Suprapubic skin (tissue), 4 donors: ENCODE measurements at regions not wholly inside any gene's neighbourhood (a gene's known extent, or its start where the extent isn't known, plus 50 kb on each side); places are given as distances from the start of the nearest gene placed in this dataset.

Experiments
- DNase-seq, 2 donors: peaks; one replicate each; pipeline ENCODE4 v3.0.0-alpha.2; 2019; ENCODE audit warnings: low spot score in 2 of 2
- H3K27ac ChIP-seq: fragments of 200-600 bp; sonication (generic); one replicate; pipeline ENCODE4 v1.5.1; 2019
- H3K27me3 ChIP-seq: fragments of 200-600 bp; sonication (generic); one replicate; pipeline ENCODE4 v1.5.1; 2019
- H3K36me3 ChIP-seq: fragments of 200-600 bp; sonication (generic); one replicate; pipeline ENCODE4 v1.5.1; 2019
- H3K4me1 ChIP-seq: fragments of 200-600 bp; sonication (generic); one replicate; pipeline ENCODE4 v1.5.1; 2019
- H3K4me3 ChIP-seq: fragments of 200-600 bp; sonication (generic); one replicate; pipeline ENCODE4 v1.5.1; 2019; ENCODE audit warnings: mild to moderate bottlenecking
- H3K9me3 ChIP-seq: fragments of 200-600 bp; sonication (generic); one replicate; pipeline ENCODE4 v1.5.1; 2019
- CTCF ChIP-seq, 2 donors: fragments of 200-600 bp in 1 of 2; fragments of 450-650 bp in 1 of 2; sonication (generic) in 1 of 2; IDR thresholded peaks; one replicate each; pipeline ENCODE4 v1.5.1; 2016 to 2019; ENCODE audit warnings: antibody characterized with exemption in 2 of 2, mild to moderate bottlenecking in 1 of 2, moderate library complexity in 1 of 2
- EP300 ChIP-seq: sonication (generic); formaldehyde crosslinking; IDR thresholded peaks from one replicate; pipeline ENCODE4 v1.6.1; 2017; ENCODE audit warnings: antibody characterized with exemption
- POLR2A ChIP-seq, 2 donors: fragments of 450-650 bp; IDR thresholded peaks; one replicate each; pipeline ENCODE4 v1.6.1; 2017; ENCODE audit warnings: antibody characterized with exemption in 2 of 2, mild to moderate bottlenecking in 2 of 2, moderate library complexity in 2 of 2
- POLR2AphosphoS5 ChIP-seq, 3 donors: sonication (generic); formaldehyde crosslinking; IDR thresholded peaks; one replicate each; pipeline ENCODE4 v1.6.1; 2017; ENCODE audit warnings: antibody characterized with exemption in 3 of 3
- WGBS: methylation state at CpG from one replicate; pipeline ENCODE4 v1.1.5; 2018; 5-methylcytosine and 5-hydroxymethylcytosine counted together

GRCh38 chr13:61253105-61253877 is 162.4 kb downstream of the PCDH20 start:
- WGBS: 73% methylated on average over 3 of the region's 3 CpGs
- Histone ChIP-seq H3K4me1 (no peaks in the 10 kb centered on the region), H3K9me3 (no peaks in the 10 kb centered on the region), H3K27me3 (no peaks in the 10 kb centered on the region), H3K4me3 (no peak overlapping the region), H3K36me3 (no peaks in the 10 kb centered on the region), H3K27ac (no peak overlapping the region)
- TF ChIP-seq EP300 (no peak), POLR2A (IDR thresholded peaks at IDR 0.05) (no peak), CTCF (IDR thresholded peaks at IDR 0.05) (no peak)
- no peak for DNase-seq

GRCh38 chr13:61252213-61252612 is 163.4 kb downstream of the PCDH20 start:
- TF ChIP-seq CTCF (IDR thresholded peaks at IDR 0.05) (no peak), EP300 (no peak), POLR2AphosphoS5 (IDR thresholded peaks at IDR 0.05) (no peak), POLR2A (IDR thresholded peaks at IDR 0.05) (no peak)
- Histone ChIP-seq H3K36me3 (no peaks in the 10 kb centered on the region), H3K9me3 (no peaks in the 10 kb centered on the region), H3K27me3 (no peaks in the 10 kb centered on the region), H3K4me3 (no peak overlapping the region), H3K27ac (no peak overlapping the region), H3K4me1 (no peaks in the 10 kb centered on the region)
- DNase-seq: no peak

- no peaks in the 10 kb centered on the region for H3K36me3 ChIP-seq
- H3K4me3 ChIP-seq: no peak overlapping the region
- TF ChIP-seq EP300 (no peak), POLR2A (IDR thresholded peaks at IDR 0.05) (no peak), POLR2AphosphoS5 (IDR thresholded peaks at IDR 0.05) (no peak), CTCF (IDR thresholded peaks at IDR 0.05) (no peak)
- 76% methylated on average over 2 of the region's 6 CpGs for WGBS
- H3K27ac ChIP-seq: no peak overlapping the region
- no peaks in the 10 kb centered on the region for H3K27me3 ChIP-seq
- no peaks in the 10 kb centered on the region for H3K9me3 ChIP-seq
- no peak for DNase-seq
- H3K4me1 ChIP-seq: no peaks in the 10 kb centered on the region
Measured at GRCh38 chr13:61247149-61247936, 168.3 kb downstream of the PCDH20 start.

- no peak for DNase-seq
- Histone ChIP-seq H3K27me3 (no peaks in the 10 kb centered on the region), H3K9me3 (no peaks in the 10 kb centered on the region), H3K4me1 (no peaks in the 10 kb centered on the region), H3K36me3 (no peaks in the 10 kb centered on the region), H3K4me3 (no peak overlapping the region), H3K27ac (no peak overlapping the region)
- TF ChIP-seq CTCF (IDR thresholded peaks at IDR 0.05): no peak
- TF ChIP-seq POLR2AphosphoS5 (IDR thresholded peaks at IDR 0.05): no peak
- no peak for TF ChIP-seq EP300
- TF ChIP-seq POLR2A (IDR thresholded peaks at IDR 0.05): no peak
- 95% methylated on average over 2 of the region's 2 CpGs for WGBS
Measured at GRCh38 chr13:61246351-61246750, 169.3 kb downstream of the PCDH20 start.

- Histone ChIP-seq H3K4me1 (no peaks in the 10 kb centered on the region), H3K27ac (no peak overlapping the region), H3K9me3 (no peaks in the 10 kb centered on the region), H3K36me3 (no peaks in the 10 kb centered on the region), H3K27me3 (no peaks in the 10 kb centered on the region), H3K4me3 (no peak overlapping the region)
- no peak for DNase-seq
- 65% methylated on average over 3 of the region's 3 CpGs for WGBS
- TF ChIP-seq CTCF (IDR thresholded peaks at IDR 0.05): no peak
- no peak for TF ChIP-seq POLR2A (IDR thresholded peaks at IDR 0.05)
Measured at GRCh38 chr13:61215601-61216000, 200.0 kb downstream of the PCDH20 start.
